ENCODE measurements at regions not wholly inside any gene's neighbourhood (a gene's known extent, or its start where the extent isn't known, plus 50 kb on each side); places are given as distances from the start of the nearest gene placed in this dataset.

- ChIA-PET CTCF (no interaction called here), POLR2A (no interaction called here)
- DNase-seq (ENCODE audit: low read depth in 1 of 2, low spot score in 1 of 2) (no peak), ATAC-seq (no peak), FAIRE-seq (no peak)
- Histone ChIP-seq H3K4me1 (no peaks in the 10 kb centered on the region), H3K4me2 (no peak overlapping the region), H3K9me3 (peaks cover 10% of the 10 kb centered on the region; the same call in 1 of the 3 replicates), H3K27ac (no peak overlapping the region), H3K4me3 (no peak overlapping the region)
- TF ChIP-seq GATA3 (IDR thresholded peaks at IDR 0.05; ENCODE audit: borderline replicate concordance) = no peak
- TF ChIP-seq FOSL2 (IDR thresholded peaks at IDR 0.05) = no peak
- TF ChIP-seq FOSL2 (CRISPR knock-in tag; IDR thresholded peaks at IDR 0.05) = no peak
- no peak for TF ChIP-seq HES2 (IDR thresholded peaks at IDR 0.05)
- no peak for TF ChIP-seq FOXS1 (CRISPR knock-in tag; IDR thresholded peaks at IDR 0.05)
- TF ChIP-seq RFX5 (IDR thresholded peaks at IDR 0.05) = no peak
- no peak for TF ChIP-seq RCOR1 (IDR thresholded peaks at IDR 0.05; ENCODE audit: low read depth, low read length)
- no peak for TF ChIP-seq KDM5A (IDR thresholded peaks at IDR 0.05)
- TF ChIP-seq CBX2 (IDR thresholded peaks at IDR 0.05; ENCODE audit: borderline replicate concordance, low read depth) = no peak
- no peak for TF ChIP-seq BHLHE40 (IDR thresholded peaks at IDR 0.05; ENCODE audit: low read depth, low read length)
- TF ChIP-seq MAX (IDR thresholded peaks at IDR 0.05) = no peak
- TF ChIP-seq REST (IDR thresholded peaks at IDR 0.05) = no peak
- TF ChIP-seq JUNB (IDR thresholded peaks at IDR 0.05) = no peak
- no peak for TF ChIP-seq POLR2A (IDR thresholded peaks at IDR 0.05; ENCODE audit: low read length)
- no peak for TF ChIP-seq CEBPB (IDR thresholded peaks at IDR 0.05)
- no peak for TF ChIP-seq RARB (CRISPR knock-in tag; IDR thresholded peaks at IDR 0.05)
- TF ChIP-seq ELK1 (IDR thresholded peaks at IDR 0.05; ENCODE audit: low read depth, low read length) = no peak
- no peak for TF ChIP-seq ZFP36 (IDR thresholded peaks at IDR 0.05; ENCODE audit: borderline replicate concordance, partially characterized antibody)
- TF ChIP-seq EHF (CRISPR knock-in tag; IDR thresholded peaks at IDR 0.05) = no peak
- TF ChIP-seq BCL3 (IDR thresholded peaks at IDR 0.05) = no peak
- no peak for TF ChIP-seq USF2 (IDR thresholded peaks at IDR 0.05)
- 18% methylated on average over 7 of the region's 7 CpGs for WGBS (ENCODE audit: missing lambda C conversion rate)
Measured at GRCh38 chr10:125548878-125549277, 134.1 kb downstream of the TEX36 start.

- POLR2A ChIA-PET = no interaction called here
- DNase-seq (ENCODE audit: low read depth in 1 of 2, low spot score in 1 of 2) = no peak
- 15% methylated on average over 4 of the region's 4 CpGs for WGBS (ENCODE audit: missing lambda C conversion rate)
- CTCF ChIA-PET = no interaction called here
- H3K4me2 ChIP-seq = no peak overlapping the region
- H3K4me3 ChIP-seq = no peak overlapping the region
- ATAC-seq = no peak
- no peak overlapping the region for H3K27ac ChIP-seq
- no peak for TF ChIP-seq CEBPB (IDR thresholded peaks at IDR 0.05)
- TF ChIP-seq HOXB5 (CRISPR knock-in tag; IDR thresholded peaks at IDR 0.05) = no peak
- TF ChIP-seq GATA3 (IDR thresholded peaks at IDR 0.05; ENCODE audit: borderline replicate concordance) = no peak
- no peak for TF ChIP-seq FOSL2 (IDR thresholded peaks at IDR 0.05)
- no peak for TF ChIP-seq FOSL2 (CRISPR knock-in tag; IDR thresholded peaks at IDR 0.05)
- TF ChIP-seq ZFP36 (IDR thresholded peaks at IDR 0.05; ENCODE audit: borderline replicate concordance, partially characterized antibody) = no peak
- no peak for TF ChIP-seq RNF2 (IDR thresholded peaks at IDR 0.05; ENCODE audit: borderline replicate concordance, low read depth)
- TF ChIP-seq EP300 (IDR thresholded peaks at IDR 0.05) = no peak
- no peak for TF ChIP-seq BCL3 (IDR thresholded peaks at IDR 0.05)
- TF ChIP-seq FOXS1 (CRISPR knock-in tag; IDR thresholded peaks at IDR 0.05) = no peak
- no peak for TF ChIP-seq USF2 (IDR thresholded peaks at IDR 0.05)
- no peak for TF ChIP-seq E2F6 (IDR thresholded peaks at IDR 0.05; ENCODE audit: borderline replicate concordance, low read depth)
- H3K9me3 ChIP-seq = peaks cover 10% of the 10 kb centered on the region; the same call in 1 of the 3 replicates
- H3K4me1 ChIP-seq = no peaks in the 10 kb centered on the region
- no peak for FAIRE-seq
Measured at GRCh38 chr10:125548356-125548755, 134.6 kb downstream of the TEX36 start.

Measured in A549 (cell line).